ENCODE measurements at regions not wholly inside any gene's neighbourhood (a gene's known extent, or its start where the extent isn't known, plus 50 kb on each side); places are given as distances from the start of the nearest gene placed in this dataset.
"Not testable (repeated sequence)": the region's sequence is repeated elsewhere in the genome, so short reads cannot be mapped to it uniquely, and the experiment has no call there.

GRCh38 chr7:38331853-38332595 lies 58.6 kb upstream of the TARP start:
- 76% methylated on average over 5 of the region's 5 CpGs; no CpG with 5 or more reads in 1 of the 2 experiments for WGBS, 2 experiments (ENCODE audit: extremely low coverage in 1 of 2, insufficient coverage in 1 of 2, insufficient read length in 1 of 2, insufficient replicate concordance in 2 of 2, low coverage in 1 of 2, low lambda C conversion rate in 2 of 2, missing lambda C conversion rate in 1 of 2)
- ChIA-PET POLR2A (ENCODE audit: partially characterized antibody) (interaction anchor here (0.7 to 1.7 kb wide), 4 partner anchors 12 to 385 kb away, joined by 3 read pairs; no protein-coding TSS in a partner anchor), CTCF (ENCODE audit: partially characterized antibody) (interaction anchor here (0.7 to 5.4 kb wide), 16 partner anchors 10 to 415 kb away, joined by 3 to 64 read pairs (median 6); partner anchors contain the start of gene SFRP4)
- not testable (repeated sequence) for H2BK5ac ChIP-seq (ENCODE audit: low read depth, low read length); H2BK15ac ChIP-seq (ENCODE audit: low read length); H3K27me3 ChIP-seq (replicated peaks in 1 of 4; ENCODE audit: control insufficient read depth in 3 of 4, extremely low read depth in 1 of 4, insufficient read depth in 3 of 4, low read length in 3 of 4); H3K79me1 ChIP-seq (ENCODE audit: low read depth, low read length); H4K5ac ChIP-seq (ENCODE audit: insufficient read length, low read depth, low read length); H2AK5ac ChIP-seq (ENCODE audit: low read depth, low read length); H3K23ac ChIP-seq (ENCODE audit: insufficient read length); H2BK20ac ChIP-seq (ENCODE audit: low read length); H2BK120ac ChIP-seq (replicated peaks; ENCODE audit: low read depth, low read length); H3K4ac ChIP-seq (replicated peaks; ENCODE audit: insufficient read length, low read depth, low read length); DNase-seq (ENCODE audit: low read depth in 1 of 2, low spot score in 2 of 2); FAIRE-seq; H3K14ac ChIP-seq (ENCODE audit: insufficient read length); H4K91ac ChIP-seq (replicated peaks; ENCODE audit: insufficient read length, low read length); H4K8ac ChIP-seq (ENCODE audit: extremely low read depth, insufficient read depth, low read length); H2BK12ac ChIP-seq (ENCODE audit: low read depth, low read length); H3K79me2 ChIP-seq (ENCODE audit: control insufficient read depth in 1 of 2, insufficient read depth in 2 of 2, low read length in 2 of 2); H3K36me3 ChIP-seq (ENCODE audit: control insufficient read depth in 2 of 4, insufficient read depth in 4 of 4, low read length in 3 of 4); H3K9me3 ChIP-seq (ENCODE audit: insufficient read depth in 2 of 2, low read depth in 1 of 2, low read length in 1 of 2); H3K23me2 ChIP-seq (ENCODE audit: low read depth, low read length); H3K56ac ChIP-seq (replicated peaks; ENCODE audit: insufficient read length, low read depth, low read length); H3K9ac ChIP-seq (replicated peaks in 1 of 4; ENCODE audit: extremely low read depth in 1 of 4, low read depth in 3 of 4, low read length in 3 of 4); H4K20me1 ChIP-seq (replicated peaks in 1 of 2; ENCODE audit: control insufficient read depth in 1 of 2, insufficient read depth in 2 of 2, low read length in 2 of 2)
- Histone ChIP-seq H3K4me2 (ENCODE audit: insufficient read depth in 1 of 2, low read depth in 2 of 2, low read length in 2 of 2) (peak overlapping the region in 1 of 2 experiments; percentile 44; a peak in 2 of 4 replicates), H3K4me1 (replicated peaks in 1 of 4; ENCODE audit: control insufficient read depth in 3 of 4, insufficient read depth in 4 of 4, low read length in 3 of 4) (peaks cover 0 to 14% (median 7%) of the 10 kb centered on the region in 4 experiments; a peak in 5 of 7 replicates), H3K4me3 (ENCODE audit: extremely low read depth in 1 of 4, insufficient read depth in 2 of 4, low read depth in 3 of 4, low read length in 4 of 4) (peak overlapping the region in 1 of 4 experiments; percentile 14; a peak in 1 of 8 replicates), H3K18ac (ENCODE audit: extremely low read depth, low read length) (peak overlapping the region; percentile 9; the same call in 1 of the 2 replicates), H3K27ac (ENCODE audit: low read depth, low read length) (peak overlapping the region; percentile 27; the same call in 1 of the 2 replicates), H2AFZ (ENCODE audit: low read length) (peak overlapping the region; percentile 34; the same call in 1 of the 2 replicates)
- TF ChIP-seq BACH1 (IDR thresholded peaks at IDR 0.05; ENCODE audit: low read length) (peak; percentile 60), JUND (IDR thresholded peaks at IDR 0.05; ENCODE audit: low read length) (0 out of 2 replicates have a peak, but pooled peaks have one; percentile 14), MAFK (IDR thresholded peaks at IDR 0.05; ENCODE audit: low read depth, low read length) (peak; percentile 77; the same call in 1 of the 2 replicates), TAF1 (IDR thresholded peaks at IDR 0.05; ENCODE audit: low read depth, low read length) (peak; percentile 60; the same call in 1 of the 2 replicates)

Data from H1 (cell line).